Endodermal cell (in vitro differentiated cells): ENCODE measurements at regions not wholly inside any gene's neighbourhood (a gene's known extent, or its start where the extent isn't known, plus 50 kb on each side); places are given as distances from the start of the nearest gene placed in this dataset.

Experiments used
- DNase-seq: peaks from one replicate; pipeline ENCODE4 v3.0.0-alpha.2; 2017
- H3K27ac ChIP-seq: 2 replicates; pipeline ENCODE4 v1.5.1; 2013; ENCODE audit warnings: mild to moderate bottlenecking, low read depth, low read length, moderate library complexity
- H3K27me3 ChIP-seq: 2 replicates; pipeline ENCODE4 v1.6.1; 2013; ENCODE audit warnings: mild to moderate bottlenecking, low read length, moderate library complexity; ENCODE audit not compliant: insufficient read depth, control insufficient read depth, poor library complexity, severe bottlenecking
- H3K36me3 ChIP-seq: 2 replicates; pipeline ENCODE4 v1.7.0; 2013; ENCODE audit warnings: mild to moderate bottlenecking, low read length, moderate library complexity; ENCODE audit not compliant: control insufficient read depth, insufficient read depth
- H3K4me1 ChIP-seq: one replicate; pipeline ENCODE4 v1.7.0; 2013; ENCODE audit warnings: low read length; ENCODE audit not compliant: control insufficient read depth, insufficient read depth
- H3K4me3 ChIP-seq: 2 replicates; pipeline ENCODE4 v1.5.1; 2013; ENCODE audit warnings: mild to moderate bottlenecking, low read length, moderate library complexity
- H3K9ac ChIP-seq: 2 replicates; pipeline ENCODE4 v1.6.1; 2013; ENCODE audit warnings: mild to moderate bottlenecking, low read length, moderate library complexity; ENCODE audit not compliant: poor library complexity, severe bottlenecking; ENCODE audit errors: extremely low read depth
- H3K9me3 ChIP-seq: 2 replicates; pipeline ENCODE4 v1.6.1; 2013; ENCODE audit warnings: mild to moderate bottlenecking, low read length, moderate library complexity; ENCODE audit not compliant: control insufficient read depth
- H3K27ac Mint-ChIP-seq: 2 replicates; pipeline ENCODE4 v1.8.0; 2020; ENCODE audit warnings: mixed read lengths
- H3K27me3 Mint-ChIP-seq: 2 replicates; pipeline ENCODE4 v1.8.0; 2021; ENCODE audit warnings: mild to moderate bottlenecking, mixed read lengths; ENCODE audit not compliant: insufficient read depth
- H3K36me3 Mint-ChIP-seq: 2 replicates; pipeline ENCODE4 v1.8.0; 2020; ENCODE audit warnings: low read depth, mixed read lengths
- H3K4me1 Mint-ChIP-seq: 2 replicates; pipeline ENCODE4 v1.8.0; 2020; ENCODE audit warnings: mixed read lengths
- H3K4me3 Mint-ChIP-seq: 2 replicates; pipeline ENCODE4 v1.8.0; 2020; ENCODE audit warnings: mild to moderate bottlenecking, moderate library complexity, mixed read lengths
- H3K9me3 Mint-ChIP-seq: 2 replicates; pipeline ENCODE4 v1.8.0; 2020; ENCODE audit warnings: mild to moderate bottlenecking, mixed read lengths
- WGBS, 2 experiments: methylation state at CpG; one replicate each; pipeline versions ENCODE4 v1.1.5 to v1.1.7; 2013; ENCODE audit warnings: missing lambda C conversion rate in 2 of 2, mixed read lengths in 1 of 2; ENCODE audit not compliant: insufficient coverage in 1 of 2, insufficient read length in 1 of 2; 5-methylcytosine and 5-hydroxymethylcytosine counted together
- TF ChIP-seq, protein P1 (sequence below): fragments of 200-600 bp; sonication (generic); conservative IDR thresholded peaks from 2 replicates; pipeline ENCODE4 v1.5.0; 2021; ENCODE audit warnings: antibody characterized with exemption, mild to moderate bottlenecking

DNA sequence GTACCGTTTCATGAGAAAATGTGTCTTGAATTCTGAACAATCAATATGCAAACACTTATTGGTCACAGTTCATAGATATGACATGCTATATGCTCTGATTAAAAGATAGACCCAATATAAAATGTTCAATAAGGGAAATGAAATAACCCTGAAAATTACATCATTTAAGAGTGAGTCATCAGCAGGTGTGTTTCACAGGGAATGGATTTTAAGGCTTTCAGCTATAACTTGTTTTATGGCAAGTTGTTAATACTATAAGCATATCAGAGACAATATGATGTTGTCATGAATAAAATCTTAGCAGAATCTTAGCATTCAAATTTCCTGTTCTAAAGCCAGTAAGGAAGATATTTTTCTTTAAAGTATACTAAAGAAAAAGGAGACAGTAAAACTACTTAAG lies 483.4 kb upstream of the PCDH9 start:
- H3K36me3 Mint-ChIP-seq: no peaks in the 10 kb centered on the region
- Histone ChIP-seq H3K27me3 (no peaks in the 10 kb centered on the region), H3K27ac (no peak overlapping the region), H3K4me1 (no peaks in the 10 kb centered on the region), H3K36me3 (no peaks in the 10 kb centered on the region), H3K4me3 (no peak overlapping the region), H3K9ac (no peak overlapping the region), H3K9me3 (no peaks in the 10 kb centered on the region)
- TF ChIP-seq, protein P1, sequence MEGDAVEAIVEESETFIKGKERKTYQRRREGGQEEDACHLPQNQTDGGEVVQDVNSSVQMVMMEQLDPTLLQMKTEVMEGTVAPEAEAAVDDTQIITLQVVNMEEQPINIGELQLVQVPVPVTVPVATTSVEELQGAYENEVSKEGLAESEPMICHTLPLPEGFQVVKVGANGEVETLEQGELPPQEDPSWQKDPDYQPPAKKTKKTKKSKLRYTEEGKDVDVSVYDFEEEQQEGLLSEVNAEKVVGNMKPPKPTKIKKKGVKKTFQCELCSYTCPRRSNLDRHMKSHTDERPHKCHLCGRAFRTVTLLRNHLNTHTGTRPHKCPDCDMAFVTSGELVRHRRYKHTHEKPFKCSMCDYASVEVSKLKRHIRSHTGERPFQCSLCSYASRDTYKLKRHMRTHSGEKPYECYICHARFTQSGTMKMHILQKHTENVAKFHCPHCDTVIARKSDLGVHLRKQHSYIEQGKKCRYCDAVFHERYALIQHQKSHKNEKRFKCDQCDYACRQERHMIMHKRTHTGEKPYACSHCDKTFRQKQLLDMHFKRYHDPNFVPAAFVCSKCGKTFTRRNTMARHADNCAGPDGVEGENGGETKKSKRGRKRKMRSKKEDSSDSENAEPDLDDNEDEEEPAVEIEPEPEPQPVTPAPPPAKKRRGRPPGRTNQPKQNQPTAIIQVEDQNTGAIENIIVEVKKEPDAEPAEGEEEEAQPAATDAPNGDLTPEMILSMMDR: no peak
- H3K4me1 Mint-ChIP-seq: no peaks in the 10 kb centered on the region
- 87 to 100% methylated on average over 1 of the region's 1 CpG for WGBS, 2 experiments
- DNase-seq: no peak
- no peaks in the 10 kb centered on the region for H3K9me3 Mint-ChIP-seq
- no peak overlapping the region for H3K4me3 Mint-ChIP-seq
- no peaks in the 10 kb centered on the region for H3K27me3 Mint-ChIP-seq
- H3K27ac Mint-ChIP-seq: no peak overlapping the region

DNA sequence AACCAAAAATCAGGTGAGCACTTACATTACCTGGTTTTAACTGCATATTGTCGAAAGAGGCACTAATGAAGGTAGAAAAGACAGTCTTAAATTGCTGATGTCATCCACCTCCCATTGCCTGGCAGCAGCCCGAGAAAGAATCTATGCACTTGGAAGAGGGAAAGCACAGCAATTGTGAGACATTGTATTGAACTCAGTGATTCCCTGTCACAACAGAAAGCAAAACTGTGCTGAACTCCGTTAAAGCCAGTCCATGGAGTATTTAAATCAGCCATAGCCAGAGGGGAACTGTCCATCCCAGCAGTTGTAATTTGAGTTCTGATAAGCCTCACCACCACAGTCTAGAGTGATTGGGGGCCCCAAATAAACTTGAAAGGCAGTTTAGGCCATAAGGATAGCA lies 466.6 kb upstream of the PCDH9 start:
- no peaks in the 10 kb centered on the region for H3K9me3 ChIP-seq
- no peaks in the 10 kb centered on the region for H3K4me1 ChIP-seq
- no peak for DNase-seq
- H3K27ac ChIP-seq: no peak overlapping the region
- H3K9ac ChIP-seq: no peak overlapping the region
- no peaks in the 10 kb centered on the region for H3K27me3 ChIP-seq
- no peak overlapping the region for H3K4me3 Mint-ChIP-seq
- 79 to 93% methylated on average over 3 of the region's 3 CpGs for WGBS, 2 experiments
- H3K36me3 ChIP-seq: no peaks in the 10 kb centered on the region
- H3K27me3 Mint-ChIP-seq: no peaks in the 10 kb centered on the region
- peaks cover 7% of the 10 kb centered on the region for H3K9me3 Mint-ChIP-seq
- no peaks in the 10 kb centered on the region for H3K36me3 Mint-ChIP-seq
- H3K27ac Mint-ChIP-seq: no peak overlapping the region
- no peaks in the 10 kb centered on the region for H3K4me1 Mint-ChIP-seq
- no peak overlapping the region for H3K4me3 ChIP-seq
- TF ChIP-seq, protein P1: no peak

DNA sequence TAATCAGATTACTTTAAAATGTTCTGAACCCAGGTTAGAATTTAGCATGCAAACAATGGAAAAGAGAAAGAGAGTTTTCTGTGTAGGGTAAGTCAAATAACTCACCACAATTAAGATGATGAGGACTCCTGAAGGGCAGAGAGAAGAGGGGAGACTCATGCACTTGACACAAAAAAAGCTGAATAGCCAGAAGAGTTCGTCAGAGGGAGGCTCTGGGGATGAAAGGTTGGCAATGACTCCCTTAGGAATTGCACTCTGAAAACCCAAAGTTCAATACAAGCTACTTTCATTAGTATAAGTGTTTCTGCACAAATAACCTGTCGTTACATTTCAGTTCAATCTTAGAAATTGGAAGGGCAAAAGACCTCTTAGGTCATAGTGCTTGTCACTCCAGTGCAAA lies 434.4 kb upstream of the PCDH9 start:
- no peak overlapping the region for H3K4me3 Mint-ChIP-seq
- no peaks in the 10 kb centered on the region for H3K36me3 ChIP-seq
- H3K9me3 Mint-ChIP-seq: no peaks in the 10 kb centered on the region

More for the DNA sequence above, 434.4 kb upstream of the PCDH9 start:
- Histone ChIP-seq H3K9me3 (no peaks in the 10 kb centered on the region), H3K9ac (no peak overlapping the region), H3K4me1 (peaks cover 5% of the 10 kb centered on the region), H3K4me3 (peak overlapping the region; percentile 41), H3K27ac (no peak overlapping the region), H3K27me3 (no peaks in the 10 kb centered on the region)
- no peaks in the 10 kb centered on the region for H3K27me3 Mint-ChIP-seq
- peaks cover 27% of the 10 kb centered on the region for H3K4me1 Mint-ChIP-seq
- H3K36me3 Mint-ChIP-seq: no peaks in the 10 kb centered on the region
- no peak for DNase-seq
- 70 to 83% methylated on average over 2 of the region's 2 CpGs for WGBS, 2 experiments
- TF ChIP-seq, protein P1: no peak
- H3K27ac Mint-ChIP-seq: no peak overlapping the region
